HepG2 (cell line): ENCODE measurements at regions not wholly inside any gene's neighbourhood (a gene's known extent, or its start where the extent isn't known, plus 50 kb on each side); places are given as distances from the start of the nearest gene placed in this dataset.

Experiments used
- EZH2 ChIP-seq: conservative IDR thresholded peaks from 2 replicates; pipeline ENCODE4 v1.6.1; 2012; ENCODE audit warnings: mild to moderate bottlenecking, low read depth, low read length, moderate library complexity
- GTF2F1 ChIP-seq: fragments of 150-350 bp; IDR thresholded peaks from 2 replicates; pipeline ENCODE4 v1.6.1; 2014; ENCODE audit warnings: low read length
- POLR2A ChIP-seq, 2 experiments: IDR thresholded peaks; 2 replicates each; pipeline ENCODE4 v1.6.1; 2011; ENCODE audit warnings: low read depth in 2 of 2, low read length in 2 of 2, mild to moderate bottlenecking in 1 of 2, moderate library complexity in 1 of 2; ENCODE audit not compliant: insufficient read depth in 1 of 2
- RAD51 ChIP-seq: fragments of 450-650 bp; IDR thresholded peaks from 2 replicates; pipeline ENCODE4 v1.6.1; 2016; ENCODE audit warnings: borderline replicate concordance
- ZFP37 ChIP-seq: sonication (generic); formaldehyde crosslinking; IDR thresholded peaks from 2 replicates; pipeline ENCODE4 v1.4.0; 2020; ENCODE audit warnings: missing genetic modification reagents, borderline replicate concordance
- ZNF333 ChIP-seq: sonication (generic); formaldehyde crosslinking; IDR thresholded peaks from 2 replicates; pipeline ENCODE4 v1.4.0; 2020; ENCODE audit warnings: mild to moderate bottlenecking, missing genetic modification reagents, borderline replicate concordance
- ZNF484 ChIP-seq: sonication (generic); formaldehyde crosslinking; IDR thresholded peaks from 2 replicates; pipeline ENCODE4 v1.5.1; 2020; ENCODE audit warnings: mild to moderate bottlenecking, low read depth, missing genetic modification reagents, borderline replicate concordance
- TF ChIP-seq, protein P1 (sequence below): sonication (generic); formaldehyde crosslinking; IDR thresholded peaks from 2 replicates; pipeline ENCODE4 v1.5.0; 2020; ENCODE audit warnings: mild to moderate bottlenecking, missing genetic modification reagents, moderate library complexity

DNA sequence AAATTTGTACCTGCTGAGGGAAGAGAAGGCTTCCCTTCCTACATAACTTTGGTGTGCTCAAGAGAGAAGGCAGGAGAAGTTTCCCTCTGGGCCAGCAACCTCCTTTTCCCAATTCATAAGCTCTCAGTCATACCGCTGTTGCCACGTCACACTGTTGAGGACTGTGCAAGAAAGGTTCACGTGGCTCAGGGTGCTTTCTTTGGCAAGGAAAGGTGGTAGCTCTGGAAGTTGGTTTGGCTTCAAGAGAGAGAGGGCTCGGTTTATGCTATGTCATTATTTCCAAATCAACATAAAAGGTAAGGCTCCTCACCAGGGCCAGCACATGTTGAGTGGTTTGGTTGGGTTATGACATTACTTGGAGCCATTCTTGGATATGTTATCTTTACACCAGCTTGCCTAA, 77.3 kb downstream of the TNFSF18 start:
- TF ChIP-seq, protein P1, sequence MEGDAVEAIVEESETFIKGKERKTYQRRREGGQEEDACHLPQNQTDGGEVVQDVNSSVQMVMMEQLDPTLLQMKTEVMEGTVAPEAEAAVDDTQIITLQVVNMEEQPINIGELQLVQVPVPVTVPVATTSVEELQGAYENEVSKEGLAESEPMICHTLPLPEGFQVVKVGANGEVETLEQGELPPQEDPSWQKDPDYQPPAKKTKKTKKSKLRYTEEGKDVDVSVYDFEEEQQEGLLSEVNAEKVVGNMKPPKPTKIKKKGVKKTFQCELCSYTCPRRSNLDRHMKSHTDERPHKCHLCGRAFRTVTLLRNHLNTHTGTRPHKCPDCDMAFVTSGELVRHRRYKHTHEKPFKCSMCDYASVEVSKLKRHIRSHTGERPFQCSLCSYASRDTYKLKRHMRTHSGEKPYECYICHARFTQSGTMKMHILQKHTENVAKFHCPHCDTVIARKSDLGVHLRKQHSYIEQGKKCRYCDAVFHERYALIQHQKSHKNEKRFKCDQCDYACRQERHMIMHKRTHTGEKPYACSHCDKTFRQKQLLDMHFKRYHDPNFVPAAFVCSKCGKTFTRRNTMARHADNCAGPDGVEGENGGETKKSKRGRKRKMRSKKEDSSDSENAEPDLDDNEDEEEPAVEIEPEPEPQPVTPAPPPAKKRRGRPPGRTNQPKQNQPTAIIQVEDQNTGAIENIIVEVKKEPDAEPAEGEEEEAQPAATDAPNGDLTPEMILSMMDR (CRISPR knock-in tag) = no peak
- TF ChIP-seq ZFP37 (CRISPR knock-in tag) (no peak), POLR2A (IDR thresholded peaks at IDR 0.05; ENCODE audit: insufficient read depth in 1 of 2, low read depth in 2 of 2, low read length in 2 of 2) (no peak), EZH2 (no peak), GTF2F1 (no peak), ZNF484 (CRISPR knock-in tag) (no peak), RAD51 (no peak), ZNF333 (CRISPR knock-in tag) (no peak)
